HG03442 (cell line): ENCODE measurements at regions not wholly inside any gene's neighbourhood (a gene's known extent, or its start where the extent isn't known, plus 50 kb on each side); places are given as distances from the start of the nearest gene placed in this dataset.

ENCODE experiments used
- ATAC-seq: cut with Tn5 transposase; IDR thresholded peaks from one replicate; pipeline ENCODE4 v1.9.1; 2021; ENCODE audit warnings: mild to moderate bottlenecking, moderate library complexity; ENCODE audit not compliant: unreplicated experiment

DNA sequence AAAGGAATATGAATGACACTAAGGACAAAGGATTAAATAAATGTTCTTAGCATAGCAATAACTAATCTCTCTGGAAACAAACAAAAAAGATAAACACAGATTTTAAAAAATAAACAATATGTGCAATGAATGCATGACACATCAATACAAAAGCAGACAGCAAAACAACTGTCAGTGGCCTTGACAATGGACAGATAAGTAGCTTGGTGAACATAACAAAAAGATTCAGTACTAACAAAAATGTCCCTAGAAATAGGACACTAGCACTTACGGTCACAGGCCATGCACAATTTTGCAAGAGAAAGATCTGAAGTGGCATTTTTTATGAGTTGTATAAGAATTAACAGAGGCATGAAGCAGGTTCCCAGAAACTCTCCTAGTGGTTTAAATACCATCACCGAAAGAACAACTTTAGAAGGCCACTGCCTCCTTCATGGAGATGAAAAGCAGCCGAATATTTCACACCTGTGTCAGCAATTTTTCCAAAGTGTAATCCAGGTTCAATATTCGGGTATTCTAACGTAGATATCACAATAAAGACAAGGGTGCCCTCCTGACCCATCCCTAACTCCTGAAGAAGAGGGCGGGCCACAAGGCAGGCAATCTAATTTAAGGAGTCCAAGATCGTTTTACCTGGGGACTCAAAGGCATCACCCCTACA is 231.3 kb upstream of the MKLN1 start:
- no peak for ATAC-seq

GRCh38 chr7:131097662-131098376 is 229.9 kb upstream of the MKLN1 start:
- ATAC-seq, result no peak

GRCh38 chr7:131098527-131098926 is 229.1 kb upstream of the MKLN1 start:
- ATAC-seq, result no peak

GRCh38 chr7:131100357-131101054 is 227.2 kb upstream of the MKLN1 start:
- ATAC-seq, result no peak

- ATAC-seq, result no peak
Measured at GRCh38 chr7:131103997-131104396, 223.7 kb upstream of the MKLN1 start.

GRCh38 chr7:131104596-131105293 is 222.9 kb upstream of the MKLN1 start:
- ATAC-seq, result no peak

GRCh38 chr7:131105294-131105798 is 222.3 kb upstream of the MKLN1 start:
- peak; percentile 5 for ATAC-seq

- peak; percentile 31 for ATAC-seq
Measured at GRCh38 chr7:131105799-131106680, 221.6 kb upstream of the MKLN1 start.

- no peak for ATAC-seq
Measured at GRCh38 chr7:131106681-131107336, 220.9 kb upstream of the MKLN1 start.

DNA sequence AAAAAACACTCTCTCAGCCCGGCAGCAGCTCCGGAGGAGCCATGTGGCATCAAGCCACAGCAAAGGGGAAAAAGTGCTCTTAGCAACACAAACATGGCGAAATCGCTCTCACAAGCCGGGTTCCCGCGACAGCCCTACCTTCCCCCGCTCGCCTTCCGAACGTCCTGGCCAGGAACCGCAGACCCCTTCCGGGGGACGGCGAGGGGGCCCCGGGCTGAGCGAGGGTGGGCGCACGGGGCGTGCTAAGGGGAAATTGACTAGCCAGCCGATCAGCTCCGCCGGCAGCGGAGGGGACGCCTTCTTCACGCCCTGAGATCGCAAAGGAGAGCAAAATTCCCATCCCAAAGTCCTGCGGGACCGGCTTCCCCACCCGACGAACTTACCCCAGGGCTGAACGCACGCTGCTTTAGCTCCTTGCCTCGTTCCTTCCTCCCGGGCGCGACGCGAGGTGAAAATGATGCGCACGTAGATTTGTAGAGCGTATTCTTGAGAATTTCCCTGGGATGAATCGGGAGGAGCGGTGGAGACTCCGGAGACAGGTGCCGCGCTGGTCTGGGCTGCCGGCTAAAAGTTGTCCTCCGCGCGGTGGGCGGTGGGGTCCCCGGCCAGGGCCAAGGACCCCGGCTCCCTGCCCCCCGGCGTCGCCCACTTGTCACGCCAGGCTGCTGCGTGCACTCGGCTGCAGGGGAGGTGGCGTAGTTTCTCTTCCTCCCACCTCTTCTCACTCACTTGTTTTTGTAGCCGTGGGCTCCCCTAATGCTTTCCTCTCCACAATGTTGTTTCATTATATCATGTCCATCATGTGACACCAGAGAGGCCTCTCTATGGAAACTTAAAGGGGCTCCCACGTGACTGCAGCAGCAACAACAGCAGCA is 220.1 kb upstream of the MKLN1 start:
- peak; percentile 44 for ATAC-seq

GRCh38 chr7:131108212-131108940 is 219.3 kb upstream of the MKLN1 start:
- no peak for ATAC-seq

DNA sequence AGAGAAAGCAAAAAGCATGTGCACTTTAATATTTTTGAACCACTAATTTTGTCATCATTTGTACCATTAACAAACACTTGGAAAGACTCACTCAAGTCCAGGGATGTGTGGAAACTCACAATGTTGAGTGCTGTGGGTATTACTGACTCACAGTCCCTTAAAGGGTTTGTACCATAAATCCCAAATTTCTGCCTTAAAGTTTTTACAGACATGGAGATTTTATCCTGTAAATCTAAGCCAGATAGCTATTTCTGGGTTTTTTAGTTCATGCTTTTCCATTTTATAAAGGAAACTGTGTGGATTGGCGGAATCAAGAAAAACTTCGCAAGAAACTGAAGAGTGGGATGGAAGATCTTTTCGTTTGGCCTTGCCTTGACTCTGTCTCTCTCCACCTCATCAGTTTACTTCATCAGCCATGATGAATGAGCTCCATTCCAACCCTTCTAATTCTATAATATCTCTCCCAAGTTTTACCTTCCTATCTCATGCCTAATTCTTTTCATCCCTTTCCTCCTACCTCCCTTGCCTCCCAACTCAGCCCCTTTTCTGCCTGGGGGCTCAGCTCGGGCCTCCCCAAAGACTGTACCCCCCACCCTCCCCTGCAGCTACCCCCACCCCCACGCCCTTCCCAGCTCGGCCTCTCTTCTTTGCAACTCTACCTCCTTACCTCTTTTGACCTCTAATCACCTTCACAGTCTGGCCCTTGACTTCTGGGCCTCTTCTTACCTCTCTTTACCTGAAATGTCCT is 218.5 kb upstream of the MKLN1 start:
- no peak for ATAC-seq

GRCh38 chr7:131109759-131110296 is 217.8 kb upstream of the MKLN1 start:
- ATAC-seq, result peak; percentile 18

- ATAC-seq, result no peak
Measured at GRCh38 chr7:131110297-131111080, 217.2 kb upstream of the MKLN1 start.

- no peak for ATAC-seq
Measured at GRCh38 chr7:131111081-131111576, 216.5 kb upstream of the MKLN1 start.

DNA sequence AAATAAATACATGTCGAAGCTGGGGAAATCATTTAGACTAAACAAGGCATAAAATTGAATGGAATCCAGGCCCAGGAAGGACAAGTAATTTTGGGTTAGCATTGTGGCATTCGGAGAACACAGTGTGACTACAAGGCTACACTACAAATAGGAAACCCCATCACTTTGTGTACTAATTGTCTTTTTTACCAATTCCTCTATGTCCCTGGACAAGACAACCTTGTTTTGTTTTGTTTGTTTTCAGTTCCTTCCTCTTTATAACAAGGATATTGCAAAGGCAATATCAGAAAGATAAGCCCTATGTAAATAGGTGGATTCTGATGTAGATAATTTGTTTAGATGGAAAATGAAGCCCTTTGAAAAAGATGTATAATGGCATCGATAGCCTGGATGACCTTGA is 215.9 kb upstream of the MKLN1 start:
- no peak for ATAC-seq
